ENCODE measurements at regions not wholly inside any gene's neighbourhood (a gene's known extent, or its start where the extent isn't known, plus 50 kb on each side); places are given as distances from the start of the nearest gene placed in this dataset.

DNA sequence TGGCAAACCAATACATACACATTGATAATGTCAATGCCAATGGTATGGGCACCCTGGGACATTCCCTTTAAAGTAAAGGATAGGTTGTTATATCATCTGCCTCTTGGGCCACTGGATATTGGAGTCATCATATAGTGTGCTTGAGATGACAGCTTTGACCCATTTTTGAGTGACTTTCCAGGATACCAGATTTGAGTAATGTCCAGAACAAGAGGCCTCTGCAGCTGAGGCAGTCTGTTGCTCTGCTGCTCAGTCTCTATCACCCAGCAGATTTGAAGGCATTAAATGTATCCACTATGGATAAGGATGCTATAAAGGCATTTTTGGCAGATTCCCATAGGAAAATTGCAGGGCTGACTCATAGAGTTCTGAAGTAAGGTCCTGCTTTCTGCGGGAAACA lies 525.6 kb upstream of the SEMA6A start:
- no peak for FAIRE-seq
- H3K9me1 ChIP-seq (replicated peaks; ENCODE audit: control insufficient read depth, extremely low read depth, insufficient read depth, low read length) = no peaks in the 10 kb centered on the region
- H3K27me3 ChIP-seq (ENCODE audit: control insufficient read depth in 2 of 2, insufficient read depth in 2 of 2, low read length in 2 of 2) = no peaks in the 10 kb centered on the region
- dilution Hi-C loops (cut with MboI; ENCODE audit: extremely low pct_ligation_motif_present, low sequenced_read_pairs) = no loop called here
- POLR2A ChIA-PET = no interaction called here
- H3K27ac ChIP-seq (ENCODE audit: insufficient read depth, low read depth, low read length) = no peak overlapping the region
- no peaks in the 10 kb centered on the region for H3K36me3 ChIP-seq (ENCODE audit: control insufficient read depth in 2 of 2, extremely low read depth in 1 of 2, insufficient read depth in 2 of 2, low read length in 2 of 2)
- no peak for TF ChIP-seq POLR2A (IDR thresholded peaks at IDR 0.05; ENCODE audit: low read depth, low read length)
- TF ChIP-seq EZH2 (IDR thresholded peaks at IDR 0.05; ENCODE audit: borderline replicate concordance, low read depth, low read length, severe bottlenecking) = no peak
- no peak for TF ChIP-seq MYC (IDR thresholded peaks at IDR 0.05; ENCODE audit: low read depth, low read length)
- TF ChIP-seq, protein P1, sequence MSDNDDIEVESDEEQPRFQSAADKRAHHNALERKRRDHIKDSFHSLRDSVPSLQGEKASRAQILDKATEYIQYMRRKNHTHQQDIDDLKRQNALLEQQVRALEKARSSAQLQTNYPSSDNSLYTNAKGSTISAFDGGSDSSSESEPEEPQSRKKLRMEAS (IDR thresholded peaks at IDR 0.05; ENCODE audit: insufficient read depth, insufficient read length) = no peak
- TF ChIP-seq, protein P2, sequence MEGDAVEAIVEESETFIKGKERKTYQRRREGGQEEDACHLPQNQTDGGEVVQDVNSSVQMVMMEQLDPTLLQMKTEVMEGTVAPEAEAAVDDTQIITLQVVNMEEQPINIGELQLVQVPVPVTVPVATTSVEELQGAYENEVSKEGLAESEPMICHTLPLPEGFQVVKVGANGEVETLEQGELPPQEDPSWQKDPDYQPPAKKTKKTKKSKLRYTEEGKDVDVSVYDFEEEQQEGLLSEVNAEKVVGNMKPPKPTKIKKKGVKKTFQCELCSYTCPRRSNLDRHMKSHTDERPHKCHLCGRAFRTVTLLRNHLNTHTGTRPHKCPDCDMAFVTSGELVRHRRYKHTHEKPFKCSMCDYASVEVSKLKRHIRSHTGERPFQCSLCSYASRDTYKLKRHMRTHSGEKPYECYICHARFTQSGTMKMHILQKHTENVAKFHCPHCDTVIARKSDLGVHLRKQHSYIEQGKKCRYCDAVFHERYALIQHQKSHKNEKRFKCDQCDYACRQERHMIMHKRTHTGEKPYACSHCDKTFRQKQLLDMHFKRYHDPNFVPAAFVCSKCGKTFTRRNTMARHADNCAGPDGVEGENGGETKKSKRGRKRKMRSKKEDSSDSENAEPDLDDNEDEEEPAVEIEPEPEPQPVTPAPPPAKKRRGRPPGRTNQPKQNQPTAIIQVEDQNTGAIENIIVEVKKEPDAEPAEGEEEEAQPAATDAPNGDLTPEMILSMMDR (IDR thresholded peaks at IDR 0.05; ENCODE audit: extremely low read depth in 1 of 2, insufficient read depth in 1 of 2, low read depth in 1 of 2, low read length in 2 of 2) = no peak
- TF ChIP-seq FOS (IDR thresholded peaks at IDR 0.05; ENCODE audit: borderline replicate concordance, insufficient read depth, low read length) = no peak
- no peak for TF ChIP-seq POLR2AphosphoS5 (IDR thresholded peaks at IDR 0.05; ENCODE audit: insufficient read depth, low read depth, low read length)
- no peak for TF ChIP-seq GATA2 (IDR thresholded peaks at IDR 0.05; ENCODE audit: insufficient read depth, insufficient read length, low read depth, low read length)
- TF ChIP-seq JUN (IDR thresholded peaks at IDR 0.05; ENCODE audit: borderline replicate concordance, insufficient read depth, insufficient read length, low read depth) = no peak
- no peaks in the 10 kb centered on the region for H3K4me1 ChIP-seq (ENCODE audit: control insufficient read depth, extremely low read depth, insufficient read depth, low read length)
- no peaks in the 10 kb centered on the region for H3K9me3 ChIP-seq (replicated peaks; ENCODE audit: control insufficient read depth, insufficient read depth, low read length)
- CTCF ChIA-PET = no interaction called here
- no peaks in the 10 kb centered on the region for H4K20me1 ChIP-seq (replicated peaks; ENCODE audit: control insufficient read depth, extremely low read depth, insufficient read depth, low read length)
- H3K9ac ChIP-seq (replicated peaks; ENCODE audit: extremely low read depth, insufficient read depth, low read length) = no peak overlapping the region
- H3K4me3 ChIP-seq (replicated peaks in 1 of 3; ENCODE audit: insufficient read depth in 1 of 3, low read depth in 1 of 3, low read length in 3 of 3) = no peak overlapping the region
- H2AFZ ChIP-seq (ENCODE audit: low read depth, low read length) = no peak overlapping the region
- DNase-seq (ENCODE audit: low read depth, low spot score) = no peak
- intact Hi-C loops (cut with micrococcal nuclease) = no loop called here
- no peak overlapping the region for H3K4me2 ChIP-seq (ENCODE audit: insufficient read depth, low read length)
- no TSS peak for BruUV-seq (replicated peaks)
- H3K79me2 ChIP-seq (ENCODE audit: control insufficient read depth, insufficient read depth, low read length) = no peaks in the 10 kb centered on the region
